Smooth muscle cell (in vitro differentiated cells): ENCODE measurements at regions not wholly inside any gene's neighbourhood (a gene's known extent, or its start where the extent isn't known, plus 50 kb on each side); places are given as distances from the start of the nearest gene placed in this dataset.
"Not testable (repeated sequence)": the region's sequence is repeated elsewhere in the genome, so short reads cannot be mapped to it uniquely, and the experiment has no call there.

Experiments
- DNase-seq: peaks from one replicate; lab custom pipeline; 2025; ENCODE audit not compliant: unreplicated experiment; lab: John Stamatoyannopoulos, UW
- H2AFZ ChIP-seq: fragments of 200-600 bp; sonication (generic); 2 replicates; pipeline ENCODE4 v1.6.0; 2016; ENCODE audit warnings: antibody characterized with exemption, low read depth, mild to moderate bottlenecking
- H3F3A ChIP-seq: fragments of 200-600 bp; sonication (generic); 2 replicates; pipeline ENCODE4 v1.6.0; 2017; ENCODE audit warnings: antibody characterized with exemption, low read depth
- H3K27ac ChIP-seq: fragments of 200-600 bp; sonication (generic); 2 replicates; pipeline ENCODE4 v1.5.1; 2016; ENCODE audit warnings: low read depth, mild to moderate bottlenecking
- H3K27me3 ChIP-seq: fragments of 200-600 bp; sonication (generic); 2 replicates; pipeline ENCODE4 v1.6.1; 2016; ENCODE audit warnings: low read depth, mild to moderate bottlenecking
- H3K36me3 ChIP-seq: fragments of 200-600 bp; sonication (generic); 2 replicates; pipeline ENCODE4 v1.5.1; 2016; ENCODE audit warnings: low read depth
- H3K4me1 ChIP-seq: fragments of 200-600 bp; sonication (generic); 2 replicates; pipeline ENCODE4 v1.5.1; 2016; ENCODE audit warnings: low read depth
- H3K4me2 ChIP-seq: fragments of 200-600 bp; sonication (generic); 2 replicates; pipeline ENCODE4 v1.6.0; 2016; ENCODE audit warnings: mild to moderate bottlenecking
- H3K4me3 ChIP-seq: fragments of 200-600 bp; sonication (generic); 2 replicates; pipeline ENCODE4 v1.5.1; 2016; ENCODE audit warnings: mild to moderate bottlenecking
- H3K79me2 ChIP-seq: fragments of 200-600 bp; sonication (generic); 2 replicates; pipeline ENCODE4 v1.6.0; 2016; ENCODE audit warnings: low read depth, mild to moderate bottlenecking
- H3K9ac ChIP-seq: fragments of 200-600 bp; sonication (generic); 2 replicates; pipeline ENCODE4 v1.6.0; 2016; ENCODE audit warnings: low read depth
- H3K9me3 ChIP-seq: fragments of 200-600 bp; sonication (generic); replicated peaks from 2 replicates; pipeline ENCODE4 v1.5.1; 2016; ENCODE audit warnings: low read depth
- H4K20me1 ChIP-seq: fragments of 200-600 bp; sonication (generic); 2 replicates; pipeline ENCODE4 v1.6.0; 2016; ENCODE audit warnings: low read depth
- CTCF ChIP-seq: fragments of 200-600 bp; sonication (generic); IDR thresholded peaks from 2 replicates; pipeline ENCODE4 v1.5.1; 2017; ENCODE audit warnings: borderline replicate concordance, mild to moderate bottlenecking, antibody characterized with exemption; ENCODE audit not compliant: insufficient read depth, poor library complexity, severe bottlenecking
- WGBS: methylation state at CpG from one replicate; pipeline ENCODE4 v1.1.7; 2016; ENCODE audit warnings: low lambda C conversion rate; 5-methylcytosine and 5-hydroxymethylcytosine counted together

DNA sequence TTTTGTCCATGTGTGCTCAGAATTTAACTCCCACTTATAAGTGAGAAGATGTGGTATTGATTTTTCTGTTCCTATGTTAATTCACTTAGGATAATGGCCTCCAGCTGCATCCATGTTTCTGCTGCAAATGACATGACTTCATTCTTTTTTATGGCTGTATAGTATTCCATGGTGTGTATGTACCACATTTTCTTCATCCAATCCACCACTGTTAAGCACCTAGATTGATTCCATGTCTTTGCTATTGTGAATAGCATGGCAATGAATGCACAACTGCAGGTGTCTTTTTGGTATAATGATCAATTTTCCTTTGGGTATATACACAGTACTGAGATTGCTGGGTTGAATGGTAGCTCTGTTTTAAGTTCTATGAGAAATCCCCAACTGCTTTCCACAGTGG lies 657.7 kb downstream of the ETNK1 start:
- Histone ChIP-seq H2AFZ (no peak overlapping the region), H3K9me3 (no peaks in the 10 kb centered on the region), H3K27ac (no peak overlapping the region), H3K36me3 (no peaks in the 10 kb centered on the region), H3K4me3 (no peak overlapping the region), H3K79me2 (no peaks in the 10 kb centered on the region), H3K4me2 (no peak overlapping the region), H3K9ac (no peak overlapping the region), H3F3A (no peaks in the 10 kb centered on the region), H3K4me1 (no peaks in the 10 kb centered on the region), H4K20me1 (no peaks in the 10 kb centered on the region), H3K27me3 (no peaks in the 10 kb centered on the region)
- DNase-seq = no peak
- TF ChIP-seq CTCF = no peak

- H3K4me3 ChIP-seq, H3K36me3 ChIP-seq, H3K4me1 ChIP-seq, H4K20me1 ChIP-seq, H3K27ac ChIP-seq, H3F3A ChIP-seq, H2AFZ ChIP-seq, H3K9ac ChIP-seq, H3K9me3 ChIP-seq, H3K4me2 ChIP-seq, DNase-seq, H3K27me3 ChIP-seq, H3K79me2 ChIP-seq: not testable (repeated sequence)
- WGBS = 95% methylated on average over 38 of the region's 57 CpGs
Observed at GRCh38 chr12:23285764-23286530, 661.0 kb downstream of the ETNK1 start.

DNA sequence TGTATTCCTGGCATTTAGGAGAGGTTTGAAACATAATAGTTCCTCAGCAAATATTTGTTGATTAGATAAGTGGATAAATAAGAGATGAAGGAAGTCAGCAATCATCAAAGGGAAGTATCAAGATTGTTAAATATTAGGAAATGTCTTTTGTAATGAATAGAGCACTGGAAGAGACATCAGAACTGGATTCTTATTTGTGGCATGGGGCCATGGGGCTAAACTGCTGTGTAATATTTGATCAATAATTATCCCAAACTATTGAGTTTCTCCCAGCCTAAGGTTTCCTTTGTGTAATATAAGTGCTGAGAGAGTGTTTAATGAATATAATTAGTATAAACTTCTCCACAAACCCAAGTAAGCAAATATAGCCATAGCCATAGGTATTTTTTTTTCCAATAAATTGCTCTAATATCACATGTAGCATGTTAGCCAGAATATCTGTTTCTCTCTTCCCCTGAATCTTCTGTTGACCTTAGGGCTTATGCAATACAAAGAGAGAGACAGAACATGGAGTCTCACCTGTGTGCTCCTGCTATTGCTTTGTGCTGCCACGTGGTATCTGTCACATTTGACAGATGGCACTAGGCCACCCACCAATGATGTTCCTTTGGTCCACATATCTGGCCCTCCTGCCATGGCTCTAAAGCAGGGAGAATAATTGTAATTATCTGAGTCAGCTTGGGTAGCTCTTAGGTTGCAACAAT lies 658.7 kb downstream of the SOX5 start:
- H3K4me1 ChIP-seq = no peaks in the 10 kb centered on the region
- no peak for DNase-seq
- H3K9me3 ChIP-seq = no peaks in the 10 kb centered on the region
- H3K79me2 ChIP-seq = no peaks in the 10 kb centered on the region
- H3K36me3 ChIP-seq = no peaks in the 10 kb centered on the region
- no peak overlapping the region for H3K4me2 ChIP-seq
- H2AFZ ChIP-seq = no peak overlapping the region
- H4K20me1 ChIP-seq = no peaks in the 10 kb centered on the region
- no peak for TF ChIP-seq CTCF
- no peaks in the 10 kb centered on the region for H3F3A ChIP-seq
- WGBS = 89% methylated on average over 1 of the region's 1 CpG
- no peak overlapping the region for H3K9ac ChIP-seq
- no peak overlapping the region for H3K27ac ChIP-seq
- no peak overlapping the region for H3K4me3 ChIP-seq
- no peaks in the 10 kb centered on the region for H3K27me3 ChIP-seq

GRCh38 chr12:23303220-23303619 lies 646.2 kb downstream of the SOX5 start:
- no peak overlapping the region for H3K9ac ChIP-seq
- H3F3A ChIP-seq = no peaks in the 10 kb centered on the region
- no peaks in the 10 kb centered on the region for H3K9me3 ChIP-seq
- no peaks in the 10 kb centered on the region for H3K36me3 ChIP-seq
- no peaks in the 10 kb centered on the region for H3K27me3 ChIP-seq
- no peak for TF ChIP-seq CTCF
- no peaks in the 10 kb centered on the region for H3K79me2 ChIP-seq
- H2AFZ ChIP-seq = no peak overlapping the region
- no peak overlapping the region for H3K4me2 ChIP-seq
- no peaks in the 10 kb centered on the region for H3K4me1 ChIP-seq
- no peaks in the 10 kb centered on the region for H4K20me1 ChIP-seq
- no peak overlapping the region for H3K27ac ChIP-seq
- no peak overlapping the region for H3K4me3 ChIP-seq
- no peak for DNase-seq
- WGBS = 90% methylated on average over 3 of the region's 3 CpGs
